ENCODE measurements at regions not wholly inside any gene's neighbourhood (a gene's known extent, or its start where the extent isn't known, plus 50 kb on each side); places are given as distances from the start of the nearest gene placed in this dataset.
"Not testable (repeated sequence)": the region's sequence is repeated elsewhere in the genome, so short reads cannot be mapped to it uniquely, and the experiment has no call there.

- DNase-seq = no peak
Observed at GRCh38 chr9:89845321-89845720, 240.5 kb downstream of the GADD45G start.

GRCh38 chr9:89845862-89846261 is 241.1 kb downstream of the GADD45G start:
- no peak for DNase-seq

- no peak for DNase-seq
Observed at GRCh38 chr9:89848060-89849040, 243.5 kb downstream of the GADD45G start.

GRCh38 chr9:89849096-89849495 is 244.3 kb downstream of the GADD45G start:
- DNase-seq = no peak

- no peak for DNase-seq
Observed at GRCh38 chr9:89850153-89850552, 245.3 kb downstream of the GADD45G start.

GRCh38 chr9:89850631-89851325 is 246.0 kb downstream of the GADD45G start:
- DNase-seq = no peak

- DNase-seq = no peak
Observed at GRCh38 chr9:89853161-89853560, 248.3 kb downstream of the GADD45G start.

- no peak for DNase-seq
Observed at GRCh38 chr9:89853931-89854330, 249.1 kb downstream of the GADD45G start.

GRCh38 chr9:89854715-89855475 is 250.1 kb downstream of the GADD45G start:
- no peak for DNase-seq

GRCh38 chr9:89856296-89856695 is 251.5 kb downstream of the GADD45G start:
- not testable (repeated sequence) for DNase-seq

- DNase-seq = not testable (repeated sequence)
Observed at GRCh38 chr9:89856950-89857349, 252.1 kb downstream of the GADD45G start.

- not testable (repeated sequence) for DNase-seq
Observed at GRCh38 chr9:89859842-89860241, 255.0 kb downstream of the GADD45G start.

GRCh38 chr9:89861371-89861770 is 256.6 kb downstream of the GADD45G start:
- DNase-seq = not testable (repeated sequence)

GRCh38 chr9:89862316-89862715 is 257.5 kb downstream of the GADD45G start:
- DNase-seq = no peak

GRCh38 chr9:89863141-89863540 is 258.3 kb downstream of the GADD45G start:
- no peak for DNase-seq

- no peak for DNase-seq
Observed at GRCh38 chr9:89863837-89864236, 259.0 kb downstream of the GADD45G start.

- DNase-seq = no peak
Observed at GRCh38 chr9:89864257-89864656, 259.4 kb downstream of the GADD45G start.

- no peak for DNase-seq
Observed at GRCh38 chr9:89864731-89865130, 259.9 kb downstream of the GADD45G start.

GRCh38 chr9:89865357-89865756 is 260.5 kb downstream of the GADD45G start:
- no peak for DNase-seq

GRCh38 chr9:89865981-89866380 is 261.2 kb downstream of the GADD45G start:
- DNase-seq = no peak

GRCh38 chr9:89866701-89867100 is 261.9 kb downstream of the GADD45G start:
- DNase-seq = no peak

- DNase-seq = no peak
Observed at GRCh38 chr9:89868100-89868499, 263.3 kb downstream of the GADD45G start.

Data from CD4-positive, alpha-beta T cell treated with Interferon gamma for 1 hour (primary cell).